Ishikawa (cell line): ENCODE measurements at regions not wholly inside any gene's neighbourhood (a gene's known extent, or its start where the extent isn't known, plus 50 kb on each side); places are given as distances from the start of the nearest gene placed in this dataset.

ENCODE experiments used
- CEBPB ChIP-seq: IDR thresholded peaks from 2 replicates; pipeline ENCODE4 v1.6.1; 2012
- CREB1 ChIP-seq: IDR thresholded peaks from 2 replicates; pipeline ENCODE4 v1.6.1; 2012; ENCODE audit warnings: low read depth
- EGR1 ChIP-seq: IDR thresholded peaks from 2 replicates; pipeline ENCODE4 v1.6.1; 2012
- EP300 ChIP-seq: IDR thresholded peaks from 2 replicates; pipeline ENCODE4 v1.6.1; 2012; ENCODE audit warnings: borderline replicate concordance
- FOXM1 ChIP-seq: IDR thresholded peaks from 2 replicates; pipeline ENCODE4 v1.6.1; 2012; ENCODE audit warnings: low read depth, borderline replicate concordance
- NFIC ChIP-seq: IDR thresholded peaks from 2 replicates; pipeline ENCODE4 v1.6.1; 2012
- RAD21 ChIP-seq: IDR thresholded peaks from 2 replicates; pipeline ENCODE4 v1.6.1; 2012; ENCODE audit warnings: low read depth
- TAF1 ChIP-seq: IDR thresholded peaks from 2 replicates; pipeline ENCODE4 v1.6.1; 2012; ENCODE audit warnings: low read depth, mild to moderate bottlenecking
- TCF12 ChIP-seq: IDR thresholded peaks from 2 replicates; pipeline ENCODE4 v1.6.1; 2012; ENCODE audit warnings: low read depth
- TEAD4 ChIP-seq: IDR thresholded peaks from 2 replicates; pipeline ENCODE4 v1.6.1; 2012
- YY1 ChIP-seq: IDR thresholded peaks from 2 replicates; pipeline ENCODE4 v1.6.1; 2012; ENCODE audit warnings: low read depth
- ZBTB7A ChIP-seq: IDR thresholded peaks from 2 replicates; pipeline ENCODE4 v1.6.1; 2012; ENCODE audit warnings: low read depth
- TF ChIP-seq, protein P1 (sequence below): IDR thresholded peaks from 2 replicates; pipeline ENCODE4 v1.6.1; 2012
- TF ChIP-seq, protein P2 (sequence below): IDR thresholded peaks from 2 replicates; pipeline ENCODE4 v1.6.1; 2012
- TF ChIP-seq, protein P3 (sequence below): IDR thresholded peaks from 2 replicates; pipeline ENCODE4 v1.6.1; 2012; ENCODE audit warnings: low read depth, mild to moderate bottlenecking

DNA sequence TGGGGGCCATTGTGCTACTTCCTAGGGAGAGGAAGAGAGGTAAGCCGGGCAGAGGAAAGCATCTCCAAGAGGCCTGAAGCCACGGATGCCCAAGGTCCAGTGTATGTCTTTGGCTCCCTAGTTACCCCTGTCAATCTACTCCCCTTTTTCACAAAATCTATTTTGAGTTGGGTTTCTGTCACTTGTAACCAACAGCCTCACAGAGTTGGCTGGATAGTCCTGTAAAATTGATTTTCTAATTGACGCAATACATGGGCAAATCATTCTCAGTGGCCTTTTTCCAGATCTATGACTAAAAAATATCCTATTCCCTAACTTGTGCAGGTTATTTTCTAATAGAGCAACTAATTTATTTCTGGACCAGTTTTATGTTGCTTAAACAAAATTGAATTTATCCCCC is 168.4 kb downstream of the IRS1 start:
- TF ChIP-seq CREB1 (no peak), TAF1 (no peak), FOXM1 (no peak), EP300 (no peak), ZBTB7A (no peak), YY1 (no peak), NFIC (no peak)
- TF ChIP-seq, protein P1, sequence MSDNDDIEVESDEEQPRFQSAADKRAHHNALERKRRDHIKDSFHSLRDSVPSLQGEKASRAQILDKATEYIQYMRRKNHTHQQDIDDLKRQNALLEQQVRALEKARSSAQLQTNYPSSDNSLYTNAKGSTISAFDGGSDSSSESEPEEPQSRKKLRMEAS = no peak

DNA sequence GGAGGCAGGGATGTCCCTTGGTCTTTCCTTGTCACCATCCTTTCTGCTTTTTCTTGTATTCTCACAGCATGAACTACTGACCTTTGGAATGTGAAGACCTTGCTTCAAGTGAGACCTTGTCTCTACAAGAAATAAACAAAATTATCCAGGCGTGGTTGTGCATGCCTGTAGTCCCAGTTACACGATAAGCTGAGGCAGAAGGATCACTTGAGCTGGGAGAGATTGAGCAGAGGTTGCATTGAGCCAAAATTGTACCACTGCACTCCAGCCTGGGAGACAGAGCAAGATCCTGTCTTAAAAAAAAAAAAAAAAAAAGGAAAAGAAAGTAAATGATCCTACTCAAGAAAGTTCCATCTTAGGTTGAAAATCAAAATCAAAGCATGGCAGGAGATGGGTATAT is 173.7 kb downstream of the IRS1 start:
- no peak for TF ChIP-seq TAF1
- TF ChIP-seq, protein P1 = no peak
- TF ChIP-seq EGR1 = no peak
- TF ChIP-seq ZBTB7A = no peak
- no peak for TF ChIP-seq YY1
- TF ChIP-seq CEBPB = no peak
- no peak for TF ChIP-seq TEAD4
- TF ChIP-seq, protein P2, sequence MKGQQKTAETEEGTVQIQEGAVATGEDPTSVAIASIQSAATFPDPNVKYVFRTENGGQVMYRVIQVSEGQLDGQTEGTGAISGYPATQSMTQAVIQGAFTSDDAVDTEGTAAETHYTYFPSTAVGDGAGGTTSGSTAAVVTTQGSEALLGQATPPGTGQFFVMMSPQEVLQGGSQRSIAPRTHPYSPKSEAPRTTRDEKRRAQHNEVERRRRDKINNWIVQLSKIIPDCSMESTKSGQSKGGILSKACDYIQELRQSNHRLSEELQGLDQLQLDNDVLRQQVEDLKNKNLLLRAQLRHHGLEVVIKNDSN = no peak
- TF ChIP-seq TCF12 = no peak
- no peak for TF ChIP-seq NFIC
- TF ChIP-seq, protein P3, sequence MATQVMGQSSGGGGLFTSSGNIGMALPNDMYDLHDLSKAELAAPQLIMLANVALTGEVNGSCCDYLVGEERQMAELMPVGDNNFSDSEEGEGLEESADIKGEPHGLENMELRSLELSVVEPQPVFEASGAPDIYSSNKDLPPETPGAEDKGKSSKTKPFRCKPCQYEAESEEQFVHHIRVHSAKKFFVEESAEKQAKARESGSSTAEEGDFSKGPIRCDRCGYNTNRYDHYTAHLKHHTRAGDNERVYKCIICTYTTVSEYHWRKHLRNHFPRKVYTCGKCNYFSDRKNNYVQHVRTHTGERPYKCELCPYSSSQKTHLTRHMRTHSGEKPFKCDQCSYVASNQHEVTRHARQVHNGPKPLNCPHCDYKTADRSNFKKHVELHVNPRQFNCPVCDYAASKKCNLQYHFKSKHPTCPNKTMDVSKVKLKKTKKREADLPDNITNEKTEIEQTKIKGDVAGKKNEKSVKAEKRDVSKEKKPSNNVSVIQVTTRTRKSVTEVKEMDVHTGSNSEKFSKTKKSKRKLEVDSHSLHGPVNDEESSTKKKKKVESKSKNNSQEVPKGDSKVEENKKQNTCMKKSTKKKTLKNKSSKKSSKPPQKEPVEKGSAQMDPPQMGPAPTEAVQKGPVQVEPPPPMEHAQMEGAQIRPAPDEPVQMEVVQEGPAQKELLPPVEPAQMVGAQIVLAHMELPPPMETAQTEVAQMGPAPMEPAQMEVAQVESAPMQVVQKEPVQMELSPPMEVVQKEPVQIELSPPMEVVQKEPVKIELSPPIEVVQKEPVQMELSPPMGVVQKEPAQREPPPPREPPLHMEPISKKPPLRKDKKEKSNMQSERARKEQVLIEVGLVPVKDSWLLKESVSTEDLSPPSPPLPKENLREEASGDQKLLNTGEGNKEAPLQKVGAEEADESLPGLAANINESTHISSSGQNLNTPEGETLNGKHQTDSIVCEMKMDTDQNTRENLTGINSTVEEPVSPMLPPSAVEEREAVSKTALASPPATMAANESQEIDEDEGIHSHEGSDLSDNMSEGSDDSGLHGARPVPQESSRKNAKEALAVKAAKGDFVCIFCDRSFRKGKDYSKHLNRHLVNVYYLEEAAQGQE = no peak
- no peak for TF ChIP-seq FOXM1
- no peak for TF ChIP-seq RAD21
- TF ChIP-seq CREB1 = no peak
- no peak for TF ChIP-seq EP300

DNA sequence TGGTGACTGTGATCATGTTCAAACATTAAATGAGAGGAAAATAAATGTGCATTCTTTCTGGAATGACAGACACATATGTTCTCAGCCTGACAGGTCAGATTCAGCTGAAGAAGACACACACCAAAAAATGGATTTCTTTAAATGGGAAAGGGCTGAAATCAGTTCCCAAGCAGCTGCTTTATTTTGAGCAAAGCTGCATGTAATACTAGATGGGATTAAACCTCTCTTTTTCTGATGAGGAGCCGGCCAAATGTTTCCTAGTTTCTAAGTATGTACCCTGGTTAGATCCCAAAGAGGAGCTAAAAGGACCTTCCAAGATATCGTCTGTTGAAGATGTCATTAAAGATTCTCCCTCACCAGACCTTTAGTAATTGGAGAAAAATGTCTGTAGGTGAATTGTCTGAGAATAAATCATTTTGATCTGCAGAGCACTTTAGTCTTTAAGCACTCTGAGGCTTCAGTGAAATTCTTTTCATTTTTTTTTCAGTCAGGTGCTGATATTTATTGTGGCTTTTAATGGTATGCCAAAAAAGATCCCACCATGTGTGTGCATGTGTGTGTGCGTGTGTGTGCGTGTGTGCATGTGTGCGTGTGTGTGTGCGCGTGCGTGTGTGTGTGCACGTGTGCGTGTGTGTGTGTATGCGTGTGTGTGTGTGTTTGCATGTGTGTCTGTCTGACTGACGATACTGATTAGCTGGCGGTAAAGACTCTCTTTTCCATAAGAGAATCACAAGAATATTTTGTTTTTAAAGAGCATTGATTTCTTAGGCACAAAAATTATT is 175.8 kb downstream of the IRS1 start:
- TF ChIP-seq, protein P2 = no peak
- no peak for TF ChIP-seq YY1
- TF ChIP-seq CREB1 = no peak
- no peak for TF ChIP-seq EP300
- TF ChIP-seq, protein P1 = no peak
- TF ChIP-seq, protein P3 = no peak

DNA sequence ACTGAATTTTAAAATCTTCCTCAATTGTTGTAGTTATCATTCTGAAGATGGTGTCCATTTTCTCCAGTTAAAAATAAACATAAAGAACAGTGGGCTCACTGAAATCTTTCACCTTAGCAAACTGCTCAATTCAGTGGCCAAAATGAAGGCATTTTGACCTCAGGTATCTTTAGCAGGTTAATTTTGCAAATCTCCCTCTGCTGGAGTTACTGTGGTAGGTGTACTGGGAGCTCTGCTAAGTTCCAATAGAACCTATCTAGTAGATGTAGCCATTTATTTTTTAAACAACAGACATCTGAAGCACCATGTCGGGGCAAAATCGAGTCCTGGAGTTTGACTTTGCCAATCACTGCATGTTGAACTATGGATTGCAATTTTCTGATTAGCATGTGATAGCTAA is 177.1 kb downstream of the IRS1 start:
- TF ChIP-seq, protein P2 = no peak
- TF ChIP-seq EGR1 = no peak
- TF ChIP-seq CEBPB = no peak
- TF ChIP-seq, protein P1 = no peak
- TF ChIP-seq FOXM1 = no peak
- TF ChIP-seq CREB1 = no peak
- TF ChIP-seq ZBTB7A = no peak

DNA sequence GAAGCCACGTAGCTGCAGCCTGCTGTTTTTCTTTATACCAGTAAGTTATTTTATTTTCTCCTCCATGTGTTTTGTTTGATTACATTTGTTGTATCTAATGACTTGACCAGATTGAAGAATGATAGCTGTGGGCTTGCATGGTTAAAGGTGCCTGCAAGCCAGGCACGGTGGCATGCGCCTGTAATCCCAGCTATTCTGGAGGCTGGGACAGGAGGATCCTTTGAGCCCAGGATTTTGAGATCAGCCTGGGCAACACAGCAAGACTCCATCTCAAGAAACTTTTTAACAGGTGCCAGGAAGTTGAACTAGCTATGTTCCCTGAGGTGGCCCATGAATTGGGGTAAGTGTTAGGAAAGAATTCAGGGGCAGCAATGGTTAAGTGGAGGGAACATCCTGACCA is 179.4 kb downstream of the IRS1 start:
- TF ChIP-seq, protein P3 = no peak
- no peak for TF ChIP-seq CEBPB
- no peak for TF ChIP-seq EP300
- TF ChIP-seq, protein P1 = no peak
- no peak for TF ChIP-seq YY1
- no peak for TF ChIP-seq FOXM1
- no peak for TF ChIP-seq RAD21
- TF ChIP-seq NFIC = no peak
